Ectodermal cell (in vitro differentiated cells): ENCODE measurements at regions not wholly inside any gene's neighbourhood (a gene's known extent, or its start where the extent isn't known, plus 50 kb on each side); places are given as distances from the start of the nearest gene placed in this dataset.

Experiments
- H3K27ac ChIP-seq: 2 replicates; pipeline ENCODE4 v1.7.0; 2013; ENCODE audit warnings: mild to moderate bottlenecking, low read depth, low read length; ENCODE audit not compliant: insufficient read depth, poor library complexity, severe bottlenecking
- H3K27me3 ChIP-seq: 2 replicates; pipeline ENCODE4 v1.7.0; 2013; ENCODE audit warnings: mild to moderate bottlenecking, low read length; ENCODE audit not compliant: insufficient read depth, control insufficient read depth, poor library complexity, severe bottlenecking
- H3K36me3 ChIP-seq: one replicate; pipeline ENCODE4 v1.7.0; 2013; ENCODE audit warnings: low read length; ENCODE audit not compliant: control insufficient read depth, insufficient read depth
- H3K4me1 ChIP-seq: one replicate; pipeline ENCODE4 v1.7.0; 2013; ENCODE audit warnings: low read length; ENCODE audit not compliant: control insufficient read depth, insufficient read depth
- H3K4me3 ChIP-seq: 2 replicates; pipeline ENCODE4 v1.7.0; 2013; ENCODE audit warnings: low read depth, low read length, control low read depth; ENCODE audit not compliant: insufficient read depth
- H3K9me3 ChIP-seq: 2 replicates; pipeline ENCODE4 v1.7.0; 2013; ENCODE audit warnings: mild to moderate bottlenecking, low read length, moderate library complexity; ENCODE audit not compliant: control insufficient read depth
- WGBS, 2 experiments: methylation state at CpG; one replicate each; pipeline ENCODE4 v1.1.7; 2013; ENCODE audit warnings: missing lambda C conversion rate in 2 of 2; 5-methylcytosine and 5-hydroxymethylcytosine counted together

DNA sequence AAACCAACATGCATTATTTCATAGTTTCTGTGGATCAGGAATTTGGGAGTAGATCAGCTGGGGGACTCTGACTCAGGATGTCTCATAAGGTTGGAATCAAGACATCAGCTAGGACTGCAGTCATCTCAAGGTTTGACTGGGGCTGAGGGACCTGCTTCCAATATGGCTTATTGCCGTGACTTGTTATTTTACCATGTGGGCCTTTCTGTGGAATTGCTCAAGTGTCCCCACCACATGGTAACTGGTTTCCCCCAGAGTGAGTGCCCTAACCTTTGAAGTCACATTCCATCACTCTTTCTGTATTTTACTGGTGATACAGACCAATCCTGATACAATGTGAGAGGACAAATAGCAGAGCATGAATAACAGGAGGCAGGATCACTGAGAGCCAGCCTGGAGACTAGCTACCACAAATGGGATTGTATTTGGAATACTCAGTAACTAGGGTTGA is 70.2 kb upstream of the ELL2 start:
- Histone ChIP-seq H3K27me3 (no peaks in the 10 kb centered on the region), H3K36me3 (no peaks in the 10 kb centered on the region), H3K4me1 (no peaks in the 10 kb centered on the region), H3K4me3 (no peak overlapping the region), H3K9me3 (no peaks in the 10 kb centered on the region), H3K27ac (no peak overlapping the region)
- WGBS, 2 experiments = 96 to 98% methylated on average over 1 of the region's 1 CpG

DNA sequence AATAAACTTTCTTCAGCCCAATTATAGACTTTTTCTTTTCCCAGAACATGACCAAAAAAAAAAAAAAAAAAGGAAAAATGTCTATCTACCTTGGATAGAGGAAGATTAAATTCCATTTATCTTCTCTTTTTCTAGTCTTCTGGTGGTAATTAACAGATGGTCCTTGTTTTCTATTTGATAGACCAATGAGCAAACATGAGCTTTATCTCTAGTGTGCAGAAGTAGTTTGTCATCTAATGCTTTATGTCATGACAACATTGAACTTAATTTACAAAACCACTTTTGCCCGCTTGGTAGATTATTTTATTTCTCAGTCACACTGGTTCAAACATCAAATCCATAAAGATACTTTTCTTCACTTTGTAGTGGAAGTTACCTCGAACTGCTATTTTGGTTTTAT is 69.5 kb upstream of the ELL2 start:
- 71 to 97% methylated on average over 1 to 2 of the region's 2 CpGs for WGBS, 2 experiments

DNA sequence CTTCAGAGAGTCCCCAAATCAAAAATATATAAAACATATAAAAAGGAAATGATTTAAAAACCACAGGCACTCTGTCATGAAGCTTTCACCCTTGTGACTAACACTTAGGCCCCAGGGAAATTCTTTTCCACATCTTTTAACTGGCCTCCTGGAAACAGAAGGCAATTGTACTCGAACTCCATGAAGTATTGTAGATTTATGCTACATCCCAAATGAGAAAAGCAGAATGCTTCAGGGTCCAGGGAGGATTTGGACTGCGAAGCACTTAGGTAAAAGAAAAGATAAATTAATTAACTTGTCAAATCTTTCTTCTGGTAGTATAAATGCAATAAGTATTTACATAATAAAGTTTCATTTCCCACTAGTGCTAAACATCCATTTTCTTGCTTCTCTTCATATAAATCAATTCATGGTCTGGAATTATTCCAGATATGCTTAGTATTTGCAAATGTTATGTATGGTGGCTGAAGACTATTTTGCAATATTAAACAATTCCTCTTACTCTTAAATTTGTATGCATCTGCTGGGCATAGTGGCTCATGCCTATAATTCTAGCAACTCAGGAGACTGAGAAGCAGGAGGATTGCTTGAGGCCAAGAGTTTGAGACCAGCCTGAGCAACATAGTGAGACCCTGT is 64.9 kb upstream of the ELL2 start:
- no peak overlapping the region for H3K4me3 ChIP-seq
- H3K27me3 ChIP-seq = no peaks in the 10 kb centered on the region
- H3K4me1 ChIP-seq = no peaks in the 10 kb centered on the region
- no peaks in the 10 kb centered on the region for H3K36me3 ChIP-seq
- WGBS, 2 experiments = 93% methylated on average over 1 of the region's 2 CpGs; no CpG with 5 or more reads in 1 of the 2 experiments
- H3K27ac ChIP-seq = no peak overlapping the region
- H3K9me3 ChIP-seq = no peaks in the 10 kb centered on the region

More for the DNA sequence above, 69.5 kb upstream of the ELL2 start:
- Histone ChIP-seq H3K27ac (no peak overlapping the region), H3K4me3 (no peak overlapping the region), H3K4me1 (no peaks in the 10 kb centered on the region), H3K36me3 (no peaks in the 10 kb centered on the region), H3K9me3 (no peaks in the 10 kb centered on the region), H3K27me3 (no peaks in the 10 kb centered on the region)

DNA sequence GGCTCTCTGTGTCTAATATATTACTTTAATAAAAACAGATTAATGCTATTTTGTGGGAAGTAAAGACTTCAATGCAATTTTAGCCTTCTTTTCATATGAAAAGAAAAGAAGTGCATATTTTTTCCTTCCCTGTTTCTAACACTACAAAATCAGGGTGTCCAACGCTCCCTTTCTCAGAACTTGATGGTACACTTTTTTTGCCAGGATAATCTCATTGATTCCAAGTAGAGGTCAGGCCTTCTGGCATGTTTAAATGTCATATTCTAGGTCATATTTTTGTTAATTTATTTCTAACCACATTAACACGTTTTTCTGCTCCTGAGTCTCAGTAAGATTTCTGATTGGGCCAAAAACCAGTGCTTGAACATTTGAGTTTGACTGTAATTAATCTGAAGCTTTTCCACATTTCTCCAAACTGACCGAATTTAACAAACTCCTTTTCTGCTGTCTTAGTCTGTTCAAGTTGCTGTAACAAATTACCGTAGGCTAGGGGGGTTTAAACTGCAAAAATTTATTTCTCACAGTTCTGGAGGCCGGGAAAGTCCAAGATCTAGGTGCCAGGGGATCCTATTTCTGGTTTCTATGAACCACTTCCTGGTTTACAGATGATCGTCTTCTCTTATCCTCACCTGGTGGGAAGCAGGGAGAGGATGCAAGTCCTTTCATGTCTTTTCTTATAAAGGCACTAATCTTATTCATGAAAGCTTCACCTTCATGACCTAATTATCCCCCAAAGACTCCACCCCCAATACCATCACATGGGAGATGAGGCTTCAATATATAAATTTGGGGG is 63.2 kb upstream of the ELL2 start:
- Histone ChIP-seq H3K4me1 (no peaks in the 10 kb centered on the region), H3K36me3 (no peaks in the 10 kb centered on the region), H3K4me3 (no peak overlapping the region), H3K27me3 (no peaks in the 10 kb centered on the region), H3K9me3 (no peaks in the 10 kb centered on the region), H3K27ac (no peak overlapping the region)
- 89 to 92% methylated on average over 5 to 6 of the region's 6 CpGs for WGBS, 2 experiments

DNA sequence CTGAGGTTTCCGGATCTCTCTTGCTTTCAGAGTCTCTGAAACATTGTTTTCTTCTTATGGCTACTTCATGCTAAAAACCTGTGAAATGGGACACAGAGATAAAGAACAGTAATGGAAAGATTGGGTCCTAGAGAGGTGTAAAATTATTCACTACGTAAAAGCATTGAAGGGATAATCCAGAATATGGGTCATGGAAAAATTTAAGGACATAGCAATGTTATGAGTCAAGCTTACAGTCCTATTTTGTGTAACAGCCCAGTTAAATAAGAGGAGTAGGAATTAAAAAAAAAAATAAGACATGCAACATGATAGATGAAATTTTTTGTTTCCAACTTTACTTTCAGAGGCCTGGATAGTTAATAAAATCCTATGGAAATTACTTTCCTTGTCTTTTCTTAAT is 61.9 kb upstream of the ELL2 start:
- Histone ChIP-seq H3K27ac (no peak overlapping the region), H3K36me3 (no peaks in the 10 kb centered on the region), H3K4me3 (no peak overlapping the region), H3K27me3 (no peaks in the 10 kb centered on the region), H3K9me3 (no peaks in the 10 kb centered on the region), H3K4me1 (no peaks in the 10 kb centered on the region)
- WGBS, 2 experiments = 95% methylated on average over 2 of the region's 2 CpGs

DNA sequence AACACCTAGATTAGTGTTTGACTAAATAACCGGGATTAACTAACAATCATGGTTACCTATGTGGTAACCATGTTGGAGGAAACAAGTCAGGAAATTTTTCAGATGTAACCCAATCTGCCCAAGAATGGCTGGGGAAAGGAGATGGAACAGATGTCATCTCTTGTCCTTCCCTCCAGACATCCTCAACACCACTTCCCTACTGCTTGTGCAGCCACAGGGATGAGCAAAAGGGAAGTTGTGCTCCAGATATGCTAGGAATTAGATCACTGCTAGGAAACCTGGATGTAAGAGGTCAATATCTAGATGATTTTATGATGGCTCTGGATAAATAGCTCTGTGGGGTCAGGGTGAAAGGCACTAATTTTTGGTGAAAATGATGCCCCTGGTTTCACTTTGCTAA is 61.3 kb upstream of the ELL2 start:
- WGBS, 2 experiments = 93 to 100% methylated on average over 1 of the region's 1 CpG
- H3K27ac ChIP-seq = no peak overlapping the region
- no peaks in the 10 kb centered on the region for H3K36me3 ChIP-seq
- no peaks in the 10 kb centered on the region for H3K4me1 ChIP-seq
- H3K27me3 ChIP-seq = no peaks in the 10 kb centered on the region
- no peak overlapping the region for H3K4me3 ChIP-seq
- no peaks in the 10 kb centered on the region for H3K9me3 ChIP-seq

DNA sequence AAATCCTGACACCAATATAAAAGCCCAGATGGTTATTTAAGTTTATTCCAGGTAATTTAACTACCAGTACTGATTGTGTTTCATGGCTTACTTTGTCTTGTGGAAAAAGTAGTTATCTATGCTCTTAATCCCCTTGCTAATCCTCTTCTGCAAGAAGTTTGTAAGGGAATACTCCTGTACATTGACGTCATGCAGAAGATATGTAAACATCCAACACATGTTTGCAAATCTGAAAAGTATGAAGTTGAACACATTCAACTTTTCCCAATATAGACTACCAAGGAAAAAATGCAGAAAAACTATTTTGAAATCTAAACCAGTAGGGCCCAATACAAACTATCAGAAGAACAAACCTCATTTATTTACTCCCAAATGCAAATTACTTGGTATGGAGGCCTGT is 56.3 kb upstream of the ELL2 start:
- H3K27ac ChIP-seq = no peak overlapping the region
- no peaks in the 10 kb centered on the region for H3K36me3 ChIP-seq
- no peaks in the 10 kb centered on the region for H3K9me3 ChIP-seq
- no peak overlapping the region for H3K4me3 ChIP-seq
- WGBS, 2 experiments = 56 to 89% methylated on average over 1 of the region's 1 CpG
- H3K27me3 ChIP-seq = no peaks in the 10 kb centered on the region
- no peaks in the 10 kb centered on the region for H3K4me1 ChIP-seq

DNA sequence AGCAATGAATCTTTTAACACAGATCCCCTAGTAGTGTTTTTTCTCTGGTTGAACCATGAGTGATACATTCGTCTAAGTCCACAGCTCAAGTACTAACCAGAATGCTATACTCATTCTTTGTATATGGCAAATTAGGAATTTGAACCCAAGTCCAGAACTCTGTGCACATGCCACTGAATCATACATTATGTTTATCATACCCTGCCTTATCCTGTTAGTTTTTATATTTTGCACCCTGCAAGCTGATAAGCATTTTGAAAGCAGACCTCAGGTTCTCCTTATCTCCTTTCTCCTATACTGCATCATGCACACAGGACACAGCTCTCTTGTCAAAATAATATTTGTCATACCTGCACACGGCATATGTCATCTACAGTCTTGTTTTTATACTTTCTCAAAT is 54.6 kb upstream of the ELL2 start:
- H3K27ac ChIP-seq = no peak overlapping the region
- no peaks in the 10 kb centered on the region for H3K36me3 ChIP-seq
- H3K4me1 ChIP-seq = no peaks in the 10 kb centered on the region
- H3K27me3 ChIP-seq = no peaks in the 10 kb centered on the region
- 85 to 95% methylated on average over 1 to 2 of the region's 2 CpGs for WGBS, 2 experiments
- H3K9me3 ChIP-seq = no peaks in the 10 kb centered on the region
- H3K4me3 ChIP-seq = no peak overlapping the region

DNA sequence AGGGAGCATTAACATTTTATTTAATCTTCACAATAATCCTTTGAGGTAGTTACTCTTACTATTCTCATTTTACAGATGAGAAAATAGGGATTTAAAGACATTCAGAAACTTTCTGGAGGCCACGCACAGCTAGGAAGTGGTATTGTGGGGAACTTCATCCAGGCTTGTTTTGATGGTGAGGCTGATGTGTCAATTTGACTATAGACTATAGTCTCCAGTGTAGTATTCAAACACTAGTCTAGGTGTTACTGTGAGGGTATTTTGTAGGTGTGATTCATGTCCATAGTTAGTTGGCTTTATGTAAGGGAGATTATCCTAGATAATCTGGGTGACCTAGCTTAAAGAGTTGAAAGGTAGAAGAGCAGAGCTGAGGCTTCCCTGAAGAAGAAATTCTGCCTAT is 54.1 kb upstream of the ELL2 start:
- no peaks in the 10 kb centered on the region for H3K9me3 ChIP-seq
- no peak overlapping the region for H3K27ac ChIP-seq
- H3K36me3 ChIP-seq = no peaks in the 10 kb centered on the region
- H3K27me3 ChIP-seq = no peaks in the 10 kb centered on the region
- H3K4me3 ChIP-seq = no peak overlapping the region
- H3K4me1 ChIP-seq = no peaks in the 10 kb centered on the region
- WGBS, 2 experiments = 94 to 97% methylated on average over 1 of the region's 1 CpG

DNA sequence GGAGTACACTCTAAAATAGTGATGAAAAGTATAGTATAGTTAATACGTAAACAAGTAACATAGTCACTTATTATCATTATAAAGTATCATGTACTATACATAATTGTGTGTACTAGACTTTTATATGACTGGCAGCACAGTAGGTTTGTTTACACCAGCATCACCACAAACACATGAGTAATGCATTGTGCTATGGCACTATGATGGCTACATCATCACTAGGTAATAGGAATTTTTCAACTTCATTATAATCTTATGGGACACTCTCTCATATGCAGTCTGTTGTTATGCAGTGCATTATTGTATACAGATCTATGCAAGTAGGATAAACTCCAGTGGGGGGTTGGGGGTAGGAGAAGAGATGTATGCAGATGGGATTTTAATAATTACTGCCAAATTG is 52.7 kb upstream of the ELL2 start:
- WGBS, 2 experiments = no CpG with 5 or more reads among the region's 1 CpG
- Histone ChIP-seq H3K4me3 (no peak overlapping the region), H3K27ac (no peak overlapping the region), H3K36me3 (no peaks in the 10 kb centered on the region), H3K4me1 (no peaks in the 10 kb centered on the region), H3K27me3 (no peaks in the 10 kb centered on the region), H3K9me3 (no peaks in the 10 kb centered on the region)
